CD4-positive, alpha-beta memory T cell (primary cell): ENCODE measurements at regions not wholly inside any gene's neighbourhood (a gene's known extent, or its start where the extent isn't known, plus 50 kb on each side); places are given as distances from the start of the nearest gene placed in this dataset.

Experiments
- CTCF ChIA-PET: fragments of 350-600 bp; sonication (Branson Sonifier 250); formaldehyde crosslinking; loops from one replicate; lab custom pipeline; 2021; ENCODE audit warnings: inconsistent platforms; ENCODE audit not compliant: partially characterized antibody; lab: Charles Lee
- POLR2A ChIA-PET: fragments of 350-600 bp; sonication (Branson Sonifier 250); formaldehyde crosslinking; loops from one replicate; lab custom pipeline; 2021; ENCODE audit not compliant: partially characterized antibody; lab: Charles Lee
- DNase-seq, 5 donors: peaks; one replicate each; pipeline versions ENCODE4 v3.0.0 to v3.0.0-alpha.2; 2020 to 2022; ENCODE audit warnings: mixed read lengths in 1 of 5
- H3K27ac ChIP-seq: one replicate; pipeline ENCODE4 v1.7.0; 2013; ENCODE audit warnings: low read depth, low read length
- H3K27me3 ChIP-seq: 2 replicates; pipeline ENCODE4 v1.7.0; 2013; ENCODE audit warnings: mild to moderate bottlenecking, low read length, moderate library complexity; ENCODE audit not compliant: insufficient read depth
- H3K36me3 ChIP-seq: 2 replicates; pipeline ENCODE4 v1.7.0; 2013; ENCODE audit warnings: mild to moderate bottlenecking, low read length, moderate library complexity; ENCODE audit not compliant: insufficient read depth
- H3K4me1 ChIP-seq: 2 replicates; pipeline ENCODE4 v1.7.0; 2013; ENCODE audit warnings: mild to moderate bottlenecking, low read length, moderate library complexity; ENCODE audit not compliant: insufficient read depth
- H3K4me3 ChIP-seq, 2 donors: one replicate each; pipeline ENCODE4 v1.7.0; 2013; ENCODE audit warnings: low read length in 2 of 2, mild to moderate bottlenecking in 1 of 2
- H3K9me3 ChIP-seq, 2 donors: one replicate each; pipeline ENCODE4 v1.7.0; 2013; ENCODE audit warnings: low read length in 2 of 2, control low read depth in 1 of 2; ENCODE audit not compliant: control insufficient read depth in 1 of 2
- H3K27ac Mint-ChIP-seq, 7 donors: one replicate each; pipeline ENCODE4 v1.8.0; 2020 to 2021; ENCODE audit warnings: mixed read lengths in 7 of 7, mild to moderate bottlenecking in 6 of 7, inconsistent platforms in 3 of 7, moderate library complexity in 3 of 7
- H3K27me3 Mint-ChIP-seq, 2 donors: one replicate each; pipeline ENCODE4 v1.8.0; 2020 to 2021; ENCODE audit warnings: mixed read lengths in 2 of 2
- H3K36me3 Mint-ChIP-seq, 2 donors: one replicate each; pipeline ENCODE4 v1.8.0; 2020 to 2021; ENCODE audit warnings: mixed read lengths in 2 of 2, inconsistent platforms in 1 of 2, mild to moderate bottlenecking in 1 of 2
- H3K4me1 Mint-ChIP-seq, 4 donors: one replicate each; pipeline ENCODE4 v1.8.0; 2020 to 2021; ENCODE audit warnings: mixed read lengths in 4 of 4, mild to moderate bottlenecking in 1 of 4
- H3K4me3 Mint-ChIP-seq, 8 donors: one replicate each; pipeline ENCODE4 v1.8.0; 2020 to 2021; ENCODE audit warnings: mixed read lengths in 8 of 8, mild to moderate bottlenecking in 7 of 8, moderate library complexity in 6 of 8, inconsistent platforms in 3 of 8
- H3K9me3 Mint-ChIP-seq, 8 donors: one replicate each; pipeline ENCODE4 v1.8.0; 2020 to 2021; ENCODE audit warnings: mixed read lengths in 8 of 8, mild to moderate bottlenecking in 5 of 8, inconsistent platforms in 3 of 8, moderate library complexity in 1 of 8
- intact Hi-C: fragments of 100-400 bp; cut with micrococcal nuclease; formaldehyde crosslinking; loops from one replicate; pipeline ENCODE4 v1.15.1; 2023

DNA sequence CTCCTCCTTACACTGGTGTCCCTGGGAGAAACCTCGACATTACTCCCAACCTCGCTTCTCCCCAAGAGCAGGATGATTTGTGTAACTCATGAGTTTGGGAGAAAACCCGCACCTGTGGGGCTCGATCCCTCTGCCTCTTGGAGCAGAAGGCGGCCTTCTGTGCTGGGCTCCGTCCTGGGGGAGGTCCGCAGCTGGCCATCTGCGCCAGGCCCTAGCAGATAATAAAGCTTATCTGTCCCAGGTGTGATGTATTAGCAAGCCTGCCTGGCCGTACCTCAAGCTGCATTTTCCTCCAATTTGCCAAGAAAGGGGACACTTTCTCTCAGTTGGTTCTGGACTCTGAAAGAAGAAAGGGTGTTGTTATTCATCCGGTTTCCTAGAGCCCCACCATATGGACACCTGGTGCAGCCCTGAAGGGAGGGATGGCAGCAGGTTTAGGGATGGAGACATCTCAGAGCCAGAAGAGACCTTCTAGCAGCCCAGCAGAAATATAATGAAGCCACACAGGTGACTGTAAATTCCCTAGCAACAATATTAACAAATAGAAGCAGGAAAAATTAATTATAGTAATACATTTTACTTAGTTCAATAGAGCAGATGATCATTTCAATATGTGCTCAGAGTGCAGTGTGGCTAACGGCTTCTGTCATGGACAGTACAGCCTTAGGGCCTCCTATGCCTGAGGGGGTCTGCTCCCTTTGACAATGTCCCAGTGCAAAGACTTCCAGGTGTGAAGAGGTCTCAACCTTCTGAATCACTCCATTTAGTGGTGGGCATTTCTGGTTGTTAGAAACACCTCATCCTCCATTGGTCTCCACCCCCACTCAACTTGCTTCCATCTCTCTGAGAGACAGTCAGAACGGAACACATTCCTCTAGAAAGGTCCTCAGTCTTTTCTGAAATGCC is 94.8 kb downstream of the CPN2 start:
- CTCF ChIA-PET: interaction anchor here (0.9 kb wide), 1 partner anchor 57 kb away, joined by 3 read pairs; no protein-coding TSS in a partner anchor
- peaks cover 0 to 5% (median 3%) of the 10 kb centered on the region in 8 donors for H3K9me3 Mint-ChIP-seq

DNA sequence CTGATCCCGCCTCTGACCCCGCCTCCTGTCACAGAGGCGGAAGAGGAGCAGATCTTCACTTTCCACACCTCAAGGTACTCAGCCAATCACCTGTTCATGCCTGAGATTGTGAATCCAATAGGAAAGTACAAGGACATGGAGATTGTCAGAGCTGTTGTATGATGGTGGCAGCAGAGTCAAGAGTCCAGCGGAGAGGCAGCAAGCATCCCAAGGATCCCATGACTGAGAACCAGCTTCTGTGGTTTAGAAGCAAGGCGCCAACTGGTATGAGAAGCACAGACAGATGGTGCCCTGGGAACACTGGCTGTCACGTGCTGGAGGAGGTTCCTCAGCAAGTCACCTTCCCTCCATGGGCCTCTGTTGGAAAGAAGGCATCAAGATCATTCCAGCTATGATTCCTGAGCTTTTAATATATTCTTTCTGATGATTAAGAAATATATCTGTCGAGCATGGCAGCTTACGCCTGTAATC is 93.9 kb downstream of the CPN2 start:
- H3K9me3 ChIP-seq: no peaks in the 10 kb centered on the region
- H3K27ac ChIP-seq: no peak overlapping the region
- H3K4me3 Mint-ChIP-seq: no peak overlapping the region
- H3K27me3 Mint-ChIP-seq: no peaks in the 10 kb centered on the region
- H3K36me3 Mint-ChIP-seq: no peaks in the 10 kb centered on the region
- peaks cover 12 to 16% (median 13%) of the 10 kb centered on the region in 4 donors for H3K4me1 Mint-ChIP-seq
- H3K4me3 ChIP-seq: no peak overlapping the region
- POLR2A ChIA-PET: no interaction called here
- H3K9me3 Mint-ChIP-seq: peaks cover 0 to 5% (median 3%) of the 10 kb centered on the region in 8 donors
- no peaks in the 10 kb centered on the region for H3K36me3 ChIP-seq
- intact Hi-C loops: no loop called here
- H3K4me1 ChIP-seq: peaks cover 10% of the 10 kb centered on the region
- CTCF ChIA-PET: no interaction called here
- no peak for DNase-seq
- H3K27ac Mint-ChIP-seq: no peak overlapping the region
- H3K27me3 ChIP-seq: no peaks in the 10 kb centered on the region

More for the DNA sequence above, 94.8 kb downstream of the CPN2 start:
- Mint-ChIP-seq H3K36me3 (no peaks in the 10 kb centered on the region), H3K4me1 (peaks cover 12 to 16% (median 13%) of the 10 kb centered on the region in 4 donors), H3K4me3 (peak overlapping the region in 4 of 8 donors; percentile 27 to 88 (median 81)), H3K27me3 (no peaks in the 10 kb centered on the region), H3K27ac (peak overlapping the region in 6 of 7 donors; percentile 86 to 93 (median 92))
- Histone ChIP-seq H3K4me3 (no peak overlapping the region), H3K27me3 (no peaks in the 10 kb centered on the region), H3K27ac (no peak overlapping the region), H3K9me3 (no peaks in the 10 kb centered on the region), H3K4me1 (peaks cover 10% of the 10 kb centered on the region), H3K36me3 (no peaks in the 10 kb centered on the region)
- DNase-seq: no peak
- POLR2A ChIA-PET: interaction anchor here (0.9 kb wide), 1 partner anchor 13 kb away, joined by 3 read pairs; no protein-coding TSS in a partner anchor
- intact Hi-C loops: no loop called here

DNA sequence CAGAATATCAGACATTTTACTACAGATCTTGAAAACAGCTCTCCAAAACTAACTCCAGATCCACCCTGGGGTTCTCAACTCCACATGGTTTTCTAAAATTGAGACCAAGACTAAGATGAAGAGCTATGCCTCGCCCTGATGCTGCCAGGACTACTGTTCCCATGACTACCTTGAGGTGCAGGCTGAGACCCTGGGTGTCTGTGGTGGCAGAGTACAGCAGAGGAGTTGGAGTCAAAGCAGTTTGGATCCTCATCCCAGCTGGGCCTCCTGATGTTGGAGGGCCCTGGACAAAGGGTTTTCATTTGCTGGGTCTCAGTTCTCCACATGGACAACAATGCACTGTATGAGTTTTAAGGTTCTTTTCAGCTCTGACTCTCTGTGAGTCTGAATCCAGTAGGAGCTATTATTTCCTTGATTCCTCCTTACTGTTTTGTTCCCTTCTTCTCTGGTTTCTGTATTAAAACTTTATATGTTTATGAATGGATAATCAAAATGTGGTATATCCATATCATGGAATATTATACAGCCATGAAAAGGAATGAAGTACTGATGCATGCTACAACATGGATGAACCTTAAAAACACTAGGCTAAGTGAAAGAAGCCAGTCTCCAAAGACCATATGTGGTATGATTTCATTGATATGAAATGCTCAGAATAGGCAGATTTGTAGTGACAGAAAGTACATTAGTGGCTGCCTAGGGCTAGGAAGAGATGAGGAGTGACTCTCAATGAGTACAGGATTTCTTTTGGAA is 93.0 kb downstream of the CPN2 start:
- ChIA-PET CTCF (no interaction called here), POLR2A (no interaction called here)
- Histone ChIP-seq H3K27me3 (no peaks in the 10 kb centered on the region), H3K4me1 (peaks cover 10% of the 10 kb centered on the region), H3K36me3 (no peaks in the 10 kb centered on the region), H3K27ac (no peak overlapping the region), H3K4me3 (no peak overlapping the region), H3K9me3 (no peaks in the 10 kb centered on the region)
- Mint-ChIP-seq H3K9me3 (peaks cover 0 to 5% (median 3%) of the 10 kb centered on the region in 8 donors), H3K4me1 (peaks cover 12 to 16% (median 13%) of the 10 kb centered on the region in 4 donors), H3K27ac (no peak overlapping the region), H3K36me3 (no peaks in the 10 kb centered on the region), H3K27me3 (no peaks in the 10 kb centered on the region), H3K4me3 (no peak overlapping the region)
- no peak for DNase-seq
- intact Hi-C loops: no loop called here

DNA sequence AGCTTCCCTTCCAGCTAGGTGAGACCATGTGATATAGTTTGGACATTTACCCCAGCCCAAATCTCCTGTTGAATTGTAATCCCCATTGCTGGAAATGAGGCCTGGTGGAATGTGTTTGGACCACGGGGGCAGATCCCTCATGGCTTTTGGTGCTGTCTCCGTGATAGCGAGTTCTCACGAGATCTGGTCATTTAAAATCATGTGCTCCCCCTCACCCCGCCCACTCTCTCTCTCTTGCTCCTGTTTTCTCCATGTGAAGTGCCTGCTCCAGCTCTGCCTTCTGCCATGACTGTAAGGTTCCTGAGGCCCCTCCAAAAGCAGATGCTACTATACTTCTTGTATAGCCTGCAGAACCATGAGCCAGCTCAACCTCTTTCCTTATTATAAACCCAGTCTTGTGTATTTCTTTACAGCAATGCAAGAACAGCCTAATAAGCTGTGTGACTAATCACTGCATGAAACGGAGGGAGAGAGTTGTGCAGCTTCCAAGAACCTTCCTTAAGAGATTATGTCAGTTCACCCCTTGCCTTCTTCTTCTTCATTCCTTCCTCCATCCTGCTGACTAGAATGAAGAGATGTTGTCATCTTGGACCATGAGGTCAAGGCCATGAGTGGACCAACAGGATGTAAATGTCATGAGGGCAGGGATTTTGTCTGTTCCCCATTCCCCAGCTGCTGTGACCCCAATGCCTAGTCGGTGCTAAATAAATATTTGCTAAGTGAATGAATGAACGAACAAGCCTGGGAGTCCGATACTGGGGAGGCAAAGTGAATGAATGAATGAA is 91.0 kb downstream of the CPN2 start:
- H3K9me3 Mint-ChIP-seq: peaks cover 0 to 5% (median 3%) of the 10 kb centered on the region in 8 donors
- no peaks in the 10 kb centered on the region for H3K36me3 ChIP-seq
- no peaks in the 10 kb centered on the region for H3K36me3 Mint-ChIP-seq
- no peaks in the 10 kb centered on the region for H3K9me3 ChIP-seq
- H3K4me1 Mint-ChIP-seq: peaks cover 5 to 11% (median 9%) of the 10 kb centered on the region in 4 donors
- DNase-seq: no peak
- H3K27me3 Mint-ChIP-seq: no peaks in the 10 kb centered on the region
- no peak overlapping the region for H3K4me3 Mint-ChIP-seq
- no peaks in the 10 kb centered on the region for H3K27me3 ChIP-seq
- H3K27ac ChIP-seq: no peak overlapping the region
- H3K4me3 ChIP-seq: no peak overlapping the region
- ChIA-PET POLR2A (no interaction called here), CTCF (interaction anchor here (0.5 kb wide), 1 partner anchor 168 kb away, joined by 4 read pairs; no protein-coding TSS in a partner anchor)
- peaks cover 8% of the 10 kb centered on the region for H3K4me1 ChIP-seq
- intact Hi-C loops: no loop called here
- H3K27ac Mint-ChIP-seq: peak overlapping the region in 2 of 7 donors; percentile 38 to 63

DNA sequence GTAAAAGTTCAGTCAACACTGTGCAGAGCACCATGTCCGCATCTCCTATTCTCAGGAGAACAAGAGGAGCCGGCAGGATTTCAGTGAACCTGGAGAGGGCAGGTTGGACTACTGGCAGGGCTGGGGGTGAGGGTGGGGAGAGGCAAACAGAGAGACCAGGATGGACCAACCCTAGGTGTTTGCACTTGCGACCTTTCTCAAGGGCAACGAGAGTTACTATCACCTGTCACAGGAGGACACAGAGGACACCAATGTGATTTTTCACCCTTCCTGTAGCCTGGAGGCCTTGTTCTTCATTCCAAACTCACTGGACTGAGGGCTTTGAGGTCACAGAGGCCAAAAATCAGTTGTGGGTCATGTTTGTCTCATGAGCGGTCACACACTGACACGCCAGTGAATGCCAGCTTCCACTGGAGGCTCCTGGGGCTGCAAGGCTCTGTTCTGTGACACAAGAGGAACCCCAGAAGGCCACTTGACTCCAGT is 89.5 kb downstream of the CPN2 start:
- intact Hi-C loops: no loop called here
- H3K4me3 ChIP-seq: no peak overlapping the region
- no peak overlapping the region for H3K27ac ChIP-seq
- no peaks in the 10 kb centered on the region for H3K9me3 ChIP-seq
- H3K4me1 Mint-ChIP-seq: no peaks in the 10 kb centered on the region
- no peaks in the 10 kb centered on the region for H3K36me3 ChIP-seq
- DNase-seq: no peak
- H3K27me3 Mint-ChIP-seq: peaks cover 0 to 1% of the 10 kb centered on the region in 2 donors
- H3K27ac Mint-ChIP-seq: peak overlapping the region in 1 of 7 donors; percentile 16
- no peak overlapping the region for H3K4me3 Mint-ChIP-seq
- no peaks in the 10 kb centered on the region for H3K36me3 Mint-ChIP-seq
- no peaks in the 10 kb centered on the region for H3K27me3 ChIP-seq
- H3K9me3 Mint-ChIP-seq: peaks cover 0 to 5% (median 3%) of the 10 kb centered on the region in 8 donors
- ChIA-PET CTCF (no interaction called here), POLR2A (no interaction called here)
- H3K4me1 ChIP-seq: no peaks in the 10 kb centered on the region

DNA sequence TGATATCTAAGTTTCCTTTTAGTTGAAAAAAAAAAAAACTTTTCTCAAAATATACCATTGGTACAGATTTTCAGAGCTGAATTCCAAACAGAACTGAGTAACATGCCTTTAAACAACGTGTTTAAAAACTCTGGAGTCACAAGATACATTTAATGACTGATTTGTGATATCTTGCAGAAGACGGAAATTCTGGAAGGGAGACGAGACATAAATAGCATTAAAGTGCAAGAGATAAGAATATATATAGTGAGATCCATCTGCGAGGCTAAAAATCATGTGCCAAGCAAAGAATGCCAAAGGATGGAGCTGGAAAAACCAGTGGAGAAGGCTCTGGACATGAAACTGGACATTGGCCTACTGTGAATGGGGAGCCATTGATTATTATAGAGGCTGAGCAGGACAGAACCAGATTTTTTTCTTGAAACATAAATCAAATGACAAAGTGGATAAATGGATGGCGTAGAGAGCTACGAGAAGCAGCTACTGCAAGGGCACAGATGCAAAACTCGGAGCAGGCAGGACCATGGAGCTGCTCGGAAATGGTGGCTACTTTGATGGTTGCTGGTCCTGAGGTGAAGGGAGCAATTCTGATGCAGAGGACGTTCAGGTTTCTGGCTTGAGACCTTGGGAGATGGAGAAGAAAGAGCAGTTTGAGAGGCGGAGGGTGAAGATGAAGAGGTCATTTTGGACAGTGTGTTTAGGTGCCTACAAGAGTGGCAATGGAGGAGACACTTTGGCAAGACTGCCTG is 88.8 kb downstream of the CPN2 start:
- Mint-ChIP-seq H3K36me3 (no peaks in the 10 kb centered on the region), H3K27ac (no peak overlapping the region)
- CTCF ChIA-PET: no interaction called here

More for the DNA sequence above, 88.8 kb downstream of the CPN2 start:
- Mint-ChIP-seq H3K4me3 (no peak overlapping the region), H3K9me3 (peaks cover 0 to 5% (median 2%) of the 10 kb centered on the region in 8 donors), H3K27me3 (peaks cover 0 to 1% of the 10 kb centered on the region in 2 donors), H3K4me1 (no peaks in the 10 kb centered on the region)
- Histone ChIP-seq H3K27me3 (no peaks in the 10 kb centered on the region), H3K9me3 (no peaks in the 10 kb centered on the region), H3K4me1 (no peaks in the 10 kb centered on the region), H3K36me3 (no peaks in the 10 kb centered on the region), H3K4me3 (no peak overlapping the region), H3K27ac (no peak overlapping the region)
- intact Hi-C loops: no loop called here
- no peak for DNase-seq
- POLR2A ChIA-PET: no interaction called here
